NAMALWA (cell line): ENCODE measurements at regions not wholly inside any gene's neighbourhood (a gene's known extent, or its start where the extent isn't known, plus 50 kb on each side); places are given as distances from the start of the nearest gene placed in this dataset.

ENCODE experiments used
- DNase-seq: peaks from one replicate; pipeline ENCODE4 v3.0.0-alpha.2; 2015; ENCODE audit warnings: low spot score

DNA sequence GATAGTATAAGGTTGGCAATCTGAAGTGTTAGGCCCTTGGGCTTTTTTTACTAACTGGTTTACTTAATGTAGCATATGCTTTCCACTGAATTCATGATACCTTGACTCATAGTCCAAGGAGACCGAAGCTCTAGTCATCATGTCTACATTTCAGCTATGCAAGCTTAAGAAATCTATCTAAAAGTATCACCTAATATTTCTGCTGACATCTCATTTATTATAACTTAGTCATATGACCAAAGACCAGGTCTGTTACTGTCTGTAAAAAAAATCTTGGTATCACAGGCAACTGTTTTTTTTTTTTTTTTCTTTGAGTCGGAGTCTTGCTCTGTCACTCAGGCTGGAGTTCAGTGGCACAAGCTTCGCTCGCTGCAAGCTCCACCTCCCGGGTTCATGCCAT is 814.0 kb upstream of the NDST4 start:
- DNase-seq, result no peak

DNA sequence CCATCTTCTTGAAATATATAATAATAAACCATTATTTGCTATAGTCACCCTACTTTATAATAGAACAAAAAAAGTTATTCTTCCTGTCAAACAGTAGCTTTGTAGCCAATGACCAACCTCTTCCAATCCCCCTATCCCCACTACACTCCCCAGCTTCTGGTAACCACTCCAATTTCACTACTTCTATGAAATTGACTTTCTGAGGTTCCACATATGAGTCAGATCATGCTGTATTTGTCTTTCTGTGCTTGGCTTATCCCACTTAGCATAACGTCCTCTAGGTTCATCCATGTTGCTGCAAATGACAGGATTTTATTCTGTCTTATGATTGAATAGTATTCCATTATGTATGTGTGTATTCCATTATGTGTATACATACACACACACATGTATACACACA is 809.7 kb upstream of the NDST4 start:
- DNase-seq, result no peak

DNA sequence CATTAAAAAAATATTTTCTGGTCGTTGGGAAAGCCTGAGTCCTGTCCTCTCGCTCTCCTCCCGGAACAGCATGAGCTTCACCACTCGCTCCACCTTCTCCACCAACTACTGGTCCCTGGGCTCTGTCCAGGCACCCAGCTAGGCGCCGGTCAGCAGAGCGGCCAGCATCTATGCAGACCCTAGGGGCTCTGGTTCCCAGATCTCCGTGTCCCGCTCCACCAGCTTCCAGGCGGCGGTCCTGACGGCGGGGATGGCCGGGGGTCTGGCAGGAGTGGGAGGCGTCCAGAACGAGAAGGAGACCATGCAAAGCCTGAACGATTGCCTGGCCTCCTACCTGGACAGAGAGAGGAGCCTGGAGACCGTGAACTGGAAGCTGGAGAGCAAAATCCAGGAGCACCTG is 807.2 kb upstream of the NDST4 start:
- DNase-seq, result no peak

- DNase-seq, result no peak
Measured at GRCh38 chr4:115918149-115918548, 804.7 kb upstream of the NDST4 start.

DNA sequence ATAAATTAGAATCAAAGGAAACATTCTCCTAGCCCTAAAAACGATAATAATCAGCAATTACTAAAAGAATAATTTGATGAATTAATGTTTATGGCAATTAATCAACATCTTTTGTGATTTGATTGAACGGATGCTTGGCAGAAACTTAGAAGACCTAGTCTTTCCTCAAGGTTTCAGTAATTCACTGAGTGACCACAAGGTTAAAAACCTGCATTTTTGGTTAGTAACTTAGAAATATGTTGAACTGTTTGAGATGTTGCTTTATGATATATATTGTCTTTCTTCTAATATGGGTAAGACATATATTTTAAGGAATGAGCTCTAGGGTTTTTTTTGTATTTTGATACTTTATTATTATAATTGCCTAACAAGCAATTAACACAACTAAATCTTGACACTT is 793.0 kb upstream of the NDST4 start:
- peak; percentile 9 for DNase-seq

GRCh38 chr4:115883847-115884246 is 770.4 kb upstream of the NDST4 start:
- DNase-seq, result no peak

GRCh38 chr4:115883231-115883630 is 769.8 kb upstream of the NDST4 start:
- DNase-seq, result no peak

- DNase-seq, result no peak
Measured at GRCh38 chr4:115873048-115873447, 759.6 kb upstream of the NDST4 start.

DNA sequence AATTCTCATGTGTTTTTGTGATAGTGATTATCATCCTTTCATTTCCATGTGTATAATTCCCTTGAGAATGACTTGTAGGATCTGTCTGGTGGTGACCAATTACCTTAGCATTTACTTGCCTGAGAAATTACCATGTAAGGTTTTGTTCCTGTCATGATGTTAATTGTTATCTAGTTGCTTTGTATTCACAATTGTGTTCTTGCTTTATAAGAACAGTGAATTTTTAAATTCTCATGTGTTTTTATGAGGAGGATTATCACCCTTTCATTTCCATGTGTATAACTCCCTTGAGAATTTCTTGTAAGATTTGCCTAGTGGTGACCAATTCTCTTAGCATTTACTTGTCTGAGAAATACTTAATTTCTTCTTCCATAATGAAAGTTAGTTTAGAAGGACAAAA is 758.2 kb upstream of the NDST4 start:
- DNase-seq, result no peak

DNA sequence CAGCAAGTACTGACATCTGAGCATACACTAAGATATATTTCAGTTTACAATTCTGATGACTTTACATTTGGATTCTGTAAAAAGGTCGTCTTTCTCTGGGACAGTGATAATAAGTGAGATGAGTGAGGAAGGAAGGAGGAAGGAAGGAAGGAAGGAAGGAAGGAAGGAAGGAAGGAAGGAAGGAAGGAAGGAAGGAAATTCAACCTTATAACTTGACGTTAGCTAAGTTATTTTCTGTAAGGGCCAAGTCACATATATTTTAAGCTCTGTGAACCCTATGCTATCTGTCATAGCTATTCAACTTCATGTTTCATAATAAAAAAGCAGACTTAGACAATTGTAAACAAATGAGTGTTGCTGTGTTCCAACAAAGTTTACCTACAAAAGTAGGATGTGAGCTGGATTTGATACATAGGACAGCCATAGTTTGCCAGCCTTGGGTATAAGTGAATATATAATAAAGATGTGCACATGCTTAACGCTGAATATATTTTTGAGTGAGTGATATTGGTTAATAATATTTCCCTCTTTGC is 753.0 kb upstream of the NDST4 start:
- no peak for DNase-seq

DNA sequence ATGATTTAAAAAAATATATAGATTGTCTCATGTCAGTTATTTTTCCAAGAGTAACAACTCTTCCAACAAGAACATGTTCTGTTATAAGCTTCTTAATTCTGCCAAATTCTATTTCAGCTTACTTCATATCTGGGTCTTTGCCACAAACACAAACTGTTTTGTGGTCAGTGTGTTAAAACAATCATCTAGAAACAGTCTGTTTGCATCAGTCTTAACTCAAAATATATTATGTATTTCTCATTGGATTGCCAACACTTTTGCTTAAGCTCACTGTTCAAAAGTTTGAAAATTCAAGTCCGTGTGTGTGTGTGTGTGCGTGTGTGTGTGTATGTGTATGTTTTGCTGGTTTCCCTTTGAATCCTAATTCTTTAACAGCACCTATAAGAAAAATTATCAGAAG is 752.3 kb upstream of the NDST4 start:
- DNase-seq, result no peak

- DNase-seq, result no peak
Measured at GRCh38 chr4:115852767-115853091, 739.3 kb upstream of the NDST4 start.

- peak; percentile 75 for DNase-seq
Measured at GRCh38 chr4:115851918-115852766, 738.7 kb upstream of the NDST4 start.

- no peak for DNase-seq
Measured at GRCh38 chr4:115850799-115851509, 737.5 kb upstream of the NDST4 start.

DNA sequence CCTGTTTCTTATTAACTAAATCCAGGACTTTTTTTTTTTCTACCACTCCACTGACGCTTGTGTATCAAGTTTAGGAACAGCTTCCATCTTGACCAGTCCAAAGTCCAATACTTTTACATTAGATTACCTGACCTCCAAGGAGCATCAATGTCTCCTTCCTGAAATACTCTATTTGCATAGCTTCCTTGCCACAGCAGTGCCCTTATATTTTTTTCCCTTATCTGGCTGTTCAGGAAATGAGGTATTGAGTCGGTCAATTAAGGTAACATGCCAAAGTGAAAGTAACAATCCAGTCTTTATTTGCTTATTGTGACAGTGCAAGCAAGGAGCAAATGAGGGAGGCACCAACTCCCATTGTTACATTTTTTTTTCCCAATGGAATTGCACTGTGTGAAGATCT is 730.8 kb upstream of the NDST4 start:
- no peak for DNase-seq

- DNase-seq, result no peak
Measured at GRCh38 chr4:115841871-115842270, 728.5 kb upstream of the NDST4 start.

GRCh38 chr4:115834441-115834840 is 721.0 kb upstream of the NDST4 start:
- DNase-seq, result no peak

DNA sequence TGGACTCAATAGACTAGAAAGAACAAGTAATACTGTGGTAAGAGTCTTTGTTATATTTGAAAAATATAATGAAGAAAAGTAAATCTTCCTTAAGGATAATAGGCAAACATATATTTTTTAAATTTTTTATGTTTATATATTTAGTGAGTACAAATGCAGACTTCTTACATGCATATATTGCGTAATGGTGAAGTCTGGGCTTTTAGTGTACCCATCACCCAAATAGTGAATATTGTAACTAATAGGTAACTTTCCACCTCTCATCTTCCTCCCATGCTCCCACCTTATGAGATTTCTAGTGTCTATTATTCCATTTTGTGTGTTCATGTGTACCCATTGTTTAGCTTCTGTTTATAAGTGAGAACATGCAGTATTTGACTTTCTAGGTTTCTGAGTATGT is 711.2 kb upstream of the NDST4 start:
- no peak for DNase-seq

GRCh38 chr4:115803825-115804224 is 690.4 kb upstream of the NDST4 start:
- no peak for DNase-seq

DNA sequence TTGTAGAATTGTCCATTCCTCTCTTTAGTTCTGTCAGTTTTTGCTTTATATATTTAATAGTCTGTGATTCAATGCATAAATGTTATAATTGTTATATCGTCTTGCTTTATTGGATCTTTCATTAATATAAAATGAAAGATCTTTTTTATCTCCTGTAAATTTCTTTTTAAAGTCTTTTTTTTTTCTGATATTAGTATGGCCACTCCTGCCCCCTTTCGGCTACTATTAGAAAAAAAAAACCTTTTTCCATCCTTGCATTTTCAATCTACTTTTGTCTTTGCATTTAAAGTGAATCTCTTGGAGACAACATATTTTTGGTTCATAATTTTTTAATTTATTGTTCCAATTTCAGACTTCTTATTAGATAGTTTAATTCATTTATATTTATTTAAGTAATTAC is 677.4 kb upstream of the NDST4 start:
- DNase-seq, result no peak

DNA sequence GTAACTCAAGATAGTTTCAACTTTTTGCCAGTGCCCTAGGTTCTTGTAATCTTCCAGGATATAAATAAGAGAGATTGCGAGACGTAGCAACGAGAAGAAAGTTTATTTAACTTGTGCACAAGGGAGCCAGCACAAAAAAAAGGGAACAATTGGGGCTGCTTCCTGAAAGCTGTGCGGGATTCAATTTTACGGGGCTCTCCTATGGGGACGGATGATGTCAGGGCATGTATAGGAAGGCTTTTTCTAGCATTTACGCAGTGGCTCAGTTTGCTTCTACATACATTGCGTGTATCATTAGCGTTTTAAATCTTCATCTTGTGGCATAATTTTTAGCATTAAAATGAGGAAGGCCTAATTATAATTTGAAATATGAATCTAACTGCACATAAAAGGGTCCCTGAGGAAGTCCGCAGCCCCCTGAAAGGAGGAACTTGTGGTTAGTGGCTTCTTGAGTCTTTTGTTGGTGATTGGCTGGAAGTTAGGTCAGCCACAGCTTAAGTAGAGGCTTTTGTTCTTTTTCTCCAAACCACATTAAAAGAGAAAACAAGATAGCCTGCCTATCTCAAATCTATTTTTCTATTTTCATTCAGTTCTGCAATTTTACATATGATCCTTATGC is 668.2 kb upstream of the NDST4 start:
- peak; percentile 54 for DNase-seq

DNA sequence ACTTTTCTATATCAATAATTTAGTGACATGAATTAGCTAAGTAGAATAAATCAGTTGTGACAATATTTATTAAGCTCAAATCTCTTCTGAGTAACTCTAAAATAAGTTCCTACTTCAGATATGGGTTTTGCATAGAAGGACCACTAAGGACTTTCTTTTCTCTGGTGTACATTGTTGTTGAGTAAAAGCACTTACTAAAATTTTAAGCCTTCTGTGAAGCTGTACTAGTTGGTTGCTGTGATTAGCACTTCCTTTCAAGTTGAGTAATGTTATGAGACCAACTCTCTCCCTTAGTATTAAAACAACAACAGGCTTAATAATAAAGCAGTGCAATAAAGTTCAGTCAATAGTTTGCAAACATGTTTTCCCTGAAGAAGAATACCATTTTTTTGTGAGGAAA is 667.4 kb upstream of the NDST4 start:
- no peak for DNase-seq

- no peak for DNase-seq
Measured at GRCh38 chr4:115780268-115780667, 666.8 kb upstream of the NDST4 start.
